GM12872 (cell line): ENCODE measurements at regions not wholly inside any gene's neighbourhood (a gene's known extent, or its start where the extent isn't known, plus 50 kb on each side); places are given as distances from the start of the nearest gene placed in this dataset.

Source experiments
- CTCF ChIP-seq: IDR thresholded peaks from 3 replicates; pipeline ENCODE4 v1.5.1; 2011; ENCODE audit warnings: low read depth, mild to moderate bottlenecking, low read length, moderate library complexity; ENCODE audit not compliant: insufficient read depth

- no peak for TF ChIP-seq CTCF
Observed at GRCh38 chr2:36173760-36174404, 181.7 kb upstream of the CRIM1 start.

GRCh38 chr2:36172824-36173223 is 182.8 kb upstream of the CRIM1 start:
- no peak for TF ChIP-seq CTCF

GRCh38 chr2:36170805-36171204 is 184.8 kb upstream of the CRIM1 start:
- TF ChIP-seq CTCF: no peak

DNA sequence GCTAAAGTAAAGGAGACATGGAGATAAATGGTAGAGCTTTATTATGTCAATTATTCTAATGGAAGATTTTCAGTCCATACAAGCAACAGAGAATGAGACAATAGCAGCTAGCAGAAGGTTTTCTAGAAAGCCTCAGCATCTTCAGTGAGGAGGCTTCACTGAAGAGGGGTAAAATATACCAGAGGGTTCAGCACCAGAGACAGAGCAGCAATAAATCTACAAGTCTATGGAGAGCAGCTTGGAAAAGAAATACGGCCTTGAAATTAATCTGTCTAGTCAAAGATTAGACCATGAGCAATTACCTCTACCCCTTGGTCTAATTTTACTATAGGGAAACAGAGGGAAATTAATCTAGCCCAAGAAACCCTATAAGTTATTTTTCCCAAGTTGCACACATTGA is 185.7 kb upstream of the CRIM1 start:
- TF ChIP-seq CTCF: no peak

DNA sequence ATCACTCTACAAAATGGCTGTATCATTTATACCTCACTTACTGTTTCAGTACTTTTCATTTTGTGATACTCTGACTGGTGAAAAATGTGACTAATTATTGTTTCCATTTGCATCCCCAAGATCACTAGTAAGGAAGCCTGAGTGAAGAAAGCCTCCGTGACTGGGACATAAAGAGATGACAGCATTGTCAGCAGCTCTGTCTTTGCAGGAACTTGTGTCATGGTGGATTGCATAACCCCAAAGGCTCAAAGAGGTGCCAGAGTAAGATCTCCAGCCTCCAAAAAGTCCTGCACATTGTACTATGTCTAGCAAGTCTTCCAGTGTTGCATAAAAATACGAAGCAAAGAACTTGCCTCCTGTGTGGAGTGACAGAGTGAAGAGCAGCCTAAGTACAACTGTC is 187.5 kb upstream of the CRIM1 start:
- no peak for TF ChIP-seq CTCF

DNA sequence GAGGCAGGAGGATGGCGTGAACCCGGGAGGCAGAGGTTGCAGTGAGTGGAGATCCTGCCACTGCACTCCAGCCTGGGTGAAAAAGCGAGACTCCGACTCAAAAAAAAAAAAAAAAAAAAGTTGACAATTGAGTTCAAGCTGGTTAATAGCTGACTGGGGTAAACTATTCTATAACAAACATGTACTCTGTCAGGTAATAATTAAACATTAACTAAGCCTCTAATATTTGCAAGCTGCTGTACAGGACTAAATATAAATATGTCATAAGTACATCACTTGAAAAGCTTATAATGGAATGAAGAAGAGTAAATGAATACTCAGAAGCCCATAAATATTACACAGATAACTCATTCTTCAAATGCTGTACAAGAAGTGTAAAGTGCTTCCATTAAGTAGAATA is 190.4 kb upstream of the CRIM1 start:
- TF ChIP-seq CTCF: no peak

- no peak for TF ChIP-seq CTCF
Observed at GRCh38 chr2:36163520-36164254, 191.9 kb upstream of the CRIM1 start.
